Pancreas (tissue), 10 donors: ENCODE measurements at regions not wholly inside any gene's neighbourhood (a gene's known extent, or its start where the extent isn't known, plus 50 kb on each side); places are given as distances from the start of the nearest gene placed in this dataset.
A peak's percentile ranks its signal among the peaks of the same experiment; 100 is the strongest.

Experiments used
- ATAC-seq, 4 donors: fragments of 200-7000 bp; cut with Tn5 transposase; one replicate each; pipeline versions ENCODE4 v1.8.0 to v1.9.1; 2020; ENCODE audit warnings: mild to moderate bottlenecking in 4 of 4, moderate library complexity in 4 of 4
- DNase-seq, 6 donors: peaks; one replicate each; pipeline ENCODE4 v3.0.0-alpha.2; 2020
- FAIRE-seq: peaks from 2 replicates; lab custom pipeline; 2012; peaks lifted over from hg19 to GRCh38; lab: Jason Lieb, UNC
- H3K27ac ChIP-seq, 4 donors: fragments of 200-600 bp; sonication (generic); 1 replicate in 3 of 4; 2 replicates in 1 of 4; pipeline versions ENCODE4 v1.5.0 to v1.8.0; 2020
- H3K27me3 ChIP-seq, 4 donors: fragments of 200-600 bp; one replicate each; pipeline ENCODE4 v1.8.0; 2021
- H3K36me3 ChIP-seq, 3 donors: fragments of 200-600 bp; sonication (generic) in 1 of 3; one replicate each; pipeline versions ENCODE4 v1.5.0 to v1.8.0; 2020 to 2021
- H3K4me1 ChIP-seq, 3 donors: fragments of 200-600 bp; one replicate each; pipeline ENCODE4 v1.8.0; 2021
- H3K4me3 ChIP-seq, 4 donors: fragments of 200-600 bp; sonication (generic) in 2 of 4; one replicate each; pipeline versions ENCODE4 v1.5.0 to v1.8.0; 2020 to 2021
- H3K9me3 ChIP-seq, 4 donors: fragments of 200-600 bp; one replicate each; pipeline ENCODE4 v1.8.0; 2021
- WGBS, 2 donors: extraction: QIAGEN DNeasy Blood & Tissue Kit; methylation state at CpG; one replicate each; pipeline ENCODE4 v1.1.7; 2013; 5-methylcytosine and 5-hydroxymethylcytosine counted together
- intact Hi-C, 3 donors: fragments of 100-400 bp; cut with DNase I; formaldehyde crosslinking; loops; one replicate each; pipeline versions ENCODE4 v1.11.1 to v1.14.2; 2022
- TF ChIP-seq, protein P1 (sequence below), 4 donors: fragments of 200-600 bp; sonication (generic) in 3 of 4; IDR thresholded peaks; one replicate each; pipeline versions ENCODE4 v1.5.0 to v1.8.0; 2021; ENCODE audit warnings: antibody characterized with exemption in 4 of 4
- donor health status: healthy with polysubstance abuse.
- donor health status: DM: no; HTN: no; CAD: no; lungs with moderate emphysema.
- donor health status: DM: no; HTN: no; CAD: no.
- donor health status: control.
- donor health status: control.
- donor health status: Bipolar disorder and iron deficiency.
- donor health status: DM: yes; HTN: yes; CAD: no.
- donor health status: DM: no; HTN: no; CAD: no.
- donor health status: DM: no; HTN: no; CAD: no.
- donor health status: DM: yes; HTN: yes; CAD: no.

- TF ChIP-seq, protein P1, sequence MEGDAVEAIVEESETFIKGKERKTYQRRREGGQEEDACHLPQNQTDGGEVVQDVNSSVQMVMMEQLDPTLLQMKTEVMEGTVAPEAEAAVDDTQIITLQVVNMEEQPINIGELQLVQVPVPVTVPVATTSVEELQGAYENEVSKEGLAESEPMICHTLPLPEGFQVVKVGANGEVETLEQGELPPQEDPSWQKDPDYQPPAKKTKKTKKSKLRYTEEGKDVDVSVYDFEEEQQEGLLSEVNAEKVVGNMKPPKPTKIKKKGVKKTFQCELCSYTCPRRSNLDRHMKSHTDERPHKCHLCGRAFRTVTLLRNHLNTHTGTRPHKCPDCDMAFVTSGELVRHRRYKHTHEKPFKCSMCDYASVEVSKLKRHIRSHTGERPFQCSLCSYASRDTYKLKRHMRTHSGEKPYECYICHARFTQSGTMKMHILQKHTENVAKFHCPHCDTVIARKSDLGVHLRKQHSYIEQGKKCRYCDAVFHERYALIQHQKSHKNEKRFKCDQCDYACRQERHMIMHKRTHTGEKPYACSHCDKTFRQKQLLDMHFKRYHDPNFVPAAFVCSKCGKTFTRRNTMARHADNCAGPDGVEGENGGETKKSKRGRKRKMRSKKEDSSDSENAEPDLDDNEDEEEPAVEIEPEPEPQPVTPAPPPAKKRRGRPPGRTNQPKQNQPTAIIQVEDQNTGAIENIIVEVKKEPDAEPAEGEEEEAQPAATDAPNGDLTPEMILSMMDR (IDR thresholded peaks at IDR 0.05) = no peak
- no peaks in the 10 kb centered on the region for H3K27me3 ChIP-seq
- ATAC-seq (peak in 1 of 4 donors; percentile 7), DNase-seq (no peak), FAIRE-seq (no peak)
- intact Hi-C loops = no loop called here
- H3K4me1 ChIP-seq = peaks cover 0 to 9% (median 8%) of the 10 kb centered on the region in 3 donors
- H3K36me3 ChIP-seq = no peaks in the 10 kb centered on the region
- H3K4me3 ChIP-seq = no peak overlapping the region
- H3K9me3 ChIP-seq = no peaks in the 10 kb centered on the region
- H3K27ac ChIP-seq = peak overlapping the region in 1 of 4 donors; percentile 14
- 15 to 32% methylated on average over 1 of the region's 1 CpG for WGBS, 2 donors
These were observed 106.0 kb upstream of the ARHGAP24 start for GRCh38 chr4:85368932-85369331.

DNA sequence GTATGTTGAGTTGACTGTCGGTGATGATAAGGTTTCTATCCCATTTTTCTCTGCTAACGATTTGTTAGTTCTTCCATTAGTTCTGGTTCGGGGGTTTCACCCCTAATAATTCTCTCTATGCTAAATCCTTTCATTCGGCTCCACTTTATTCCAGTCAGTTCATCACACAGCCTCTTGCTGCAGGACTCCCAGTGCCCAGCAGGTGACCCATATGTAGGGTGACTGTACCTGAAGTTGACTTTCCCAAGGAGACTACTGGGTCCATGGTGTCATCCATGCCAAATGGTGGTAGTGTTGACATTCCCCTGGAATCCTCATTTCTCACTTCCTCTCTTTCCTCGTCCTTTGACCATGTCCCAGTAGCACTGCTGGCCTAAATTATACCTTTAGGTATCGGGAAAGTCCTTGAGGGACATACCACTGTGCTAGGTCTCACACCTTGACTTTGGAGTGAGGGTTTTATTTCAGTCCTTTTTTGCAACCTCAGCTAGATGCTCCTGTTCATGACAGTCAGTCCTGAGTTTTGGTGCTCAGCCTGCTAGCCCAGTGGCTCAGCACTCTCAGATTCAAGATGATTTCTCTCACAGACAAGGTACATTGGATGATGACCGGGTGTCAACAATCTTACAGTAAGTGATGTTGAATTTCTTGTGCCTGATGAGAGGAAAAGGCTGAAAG is 105.1 kb upstream of the ARHGAP24 start:
- TF ChIP-seq, protein P1 (IDR thresholded peaks at IDR 0.05) = no peak
- Histone ChIP-seq H3K4me3 (no peak overlapping the region), H3K9me3 (no peaks in the 10 kb centered on the region), H3K36me3 (no peaks in the 10 kb centered on the region), H3K4me1 (peaks cover 0 to 8% (median 3%) of the 10 kb centered on the region in 3 donors), H3K27ac (no peak overlapping the region), H3K27me3 (no peaks in the 10 kb centered on the region)
- DNase-seq = no peak
- FAIRE-seq = no peak
- intact Hi-C loops = no loop called here
- WGBS, 2 donors = 77 to 86% methylated on average over 7 of the region's 7 CpGs
- ATAC-seq = no peak

- H3K4me1 ChIP-seq = peaks cover 0 to 8% (median 3%) of the 10 kb centered on the region in 3 donors
- 47 to 56% methylated on average over 5 of the region's 5 CpGs for WGBS, 2 donors
- H3K36me3 ChIP-seq = no peaks in the 10 kb centered on the region
- no peak for FAIRE-seq
- no peak overlapping the region for H3K27ac ChIP-seq
- intact Hi-C loops = no loop called here
- H3K9me3 ChIP-seq = no peaks in the 10 kb centered on the region
- no peaks in the 10 kb centered on the region for H3K27me3 ChIP-seq
- no peak overlapping the region for H3K4me3 ChIP-seq
- TF ChIP-seq, protein P1 (IDR thresholded peaks at IDR 0.05) = peak; percentile 47 to 62 (median 58)
- peak; percentile 66 to 85 (median 83) for ATAC-seq
- peak in 3 of 6 donors; percentile 19 to 29 (median 28) for DNase-seq
These were observed 104.4 kb upstream of the ARHGAP24 start for GRCh38 chr4:85370400-85371032.

GRCh38 chr4:85372966-85373365 is 102.0 kb upstream of the ARHGAP24 start:
- Histone ChIP-seq H3K4me3 (no peak overlapping the region), H3K9me3 (no peaks in the 10 kb centered on the region), H3K4me1 (peaks cover 0 to 8% (median 0%) of the 10 kb centered on the region in 3 donors), H3K27me3 (no peaks in the 10 kb centered on the region), H3K36me3 (no peaks in the 10 kb centered on the region), H3K27ac (no peak overlapping the region)
- DNase-seq = no peak
- ATAC-seq = no peak
- TF ChIP-seq, protein P1 (IDR thresholded peaks at IDR 0.05) = no peak
- intact Hi-C loops = no loop called here
- 83 to 89% methylated on average over 4 of the region's 4 CpGs for WGBS, 2 donors
- FAIRE-seq = no peak

DNA sequence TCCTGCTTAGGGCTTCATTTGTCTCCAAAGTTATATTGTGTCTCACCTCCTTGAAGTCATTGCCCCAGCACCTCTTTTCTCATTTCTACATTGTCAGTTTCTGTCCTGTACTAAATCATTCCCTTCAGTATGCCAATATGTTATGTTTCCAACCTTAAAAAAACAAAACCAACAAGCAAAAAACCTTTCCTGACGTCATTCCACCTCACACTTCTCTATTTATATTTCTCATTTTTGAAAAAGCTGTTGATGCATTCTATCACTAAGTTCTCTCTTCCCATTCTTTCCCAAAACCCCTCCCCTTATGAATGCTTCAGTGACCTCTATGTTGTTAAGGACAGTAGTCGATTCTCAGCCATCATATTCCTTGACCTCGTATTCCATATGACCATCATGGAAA is 98.7 kb upstream of the ARHGAP24 start:
- H3K4me1 ChIP-seq = no peaks in the 10 kb centered on the region
- FAIRE-seq = no peak
- intact Hi-C loops = no loop called here
- no peaks in the 10 kb centered on the region for H3K27me3 ChIP-seq
- H3K9me3 ChIP-seq = no peaks in the 10 kb centered on the region
- H3K36me3 ChIP-seq = no peaks in the 10 kb centered on the region
- no peak for ATAC-seq
- no peak for DNase-seq
- no peak overlapping the region for H3K4me3 ChIP-seq
- TF ChIP-seq, protein P1 (IDR thresholded peaks at IDR 0.05) = no peak
- no peak overlapping the region for H3K27ac ChIP-seq
- 87 to 90% methylated on average over 3 of the region's 3 CpGs for WGBS, 2 donors
